ENCODE measurements at regions not wholly inside any gene's neighbourhood (a gene's known extent, or its start where the extent isn't known, plus 50 kb on each side); places are given as distances from the start of the nearest gene placed in this dataset.
"Not testable (repeated sequence)": the region's sequence is repeated elsewhere in the genome, so short reads cannot be mapped to it uniquely, and the experiment has no call there.

DNA sequence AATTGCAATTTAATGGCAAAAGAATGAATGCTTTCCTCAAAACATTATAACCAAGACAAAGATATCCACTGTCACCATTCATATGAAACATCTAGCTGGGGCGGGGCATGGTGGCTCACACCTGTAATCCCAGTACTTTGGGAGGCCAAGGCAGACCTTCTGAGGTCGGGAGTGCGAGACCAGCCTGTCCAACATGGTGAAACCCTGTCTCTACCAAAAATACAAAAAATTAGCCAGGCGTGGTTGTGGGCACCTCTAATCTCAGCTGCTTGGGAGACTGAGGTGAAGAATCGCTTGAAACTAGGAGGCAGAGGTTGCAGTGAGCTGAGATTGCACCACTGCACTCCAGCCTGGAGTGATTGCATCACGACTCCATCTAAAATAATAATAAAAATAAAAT lies 740.6 kb upstream of the MIR17HG start:
- not testable (repeated sequence) for TF ChIP-seq EZH2 (IDR thresholded peaks at IDR 0.05); FOXP2 (optimal IDR thresholded peaks at IDR 0.05; ENCODE audit: control extremely low read depth, extremely low read length, insufficient read depth)
